ENCODE measurements at regions not wholly inside any gene's neighbourhood (a gene's known extent, or its start where the extent isn't known, plus 50 kb on each side); places are given as distances from the start of the nearest gene placed in this dataset.

- Histone ChIP-seq H3K4me1 (ENCODE audit: insufficient read depth) (no peaks in the 10 kb centered on the region), H3K9ac (no peak overlapping the region), H2AFZ (no peak overlapping the region), H3K27me3 (replicated peaks; ENCODE audit: insufficient read depth) (no peaks in the 10 kb centered on the region), H3K79me2 (ENCODE audit: insufficient read depth) (no peaks in the 10 kb centered on the region), H3K9me2 (ENCODE audit: insufficient read depth) (no peaks in the 10 kb centered on the region), H3K4me2 (ENCODE audit: unreplicated experiment) (no peak overlapping the region), H3K27ac (no peak overlapping the region), H3F3A (ENCODE audit: insufficient read depth) (no peaks in the 10 kb centered on the region), H3K4me3 (no peak overlapping the region), H3K9me3 (ENCODE audit: low read depth) (no peaks in the 10 kb centered on the region), H3K36me3 (ENCODE audit: low read depth) (no peaks in the 10 kb centered on the region), H4K20me1 (ENCODE audit: insufficient read depth) (no peaks in the 10 kb centered on the region)
- TF ChIP-seq EZH2phosphoT487 (IDR thresholded peaks at IDR 0.05; ENCODE audit: insufficient read depth, low read depth), result no peak
- WGBS, 2 experiments (ENCODE audit: low coverage in 1 of 2, low lambda C conversion rate in 2 of 2, missing lambda C conversion rate in 2 of 2), result 66 to 74% methylated on average over 6 of the region's 6 CpGs
- DNase-seq, result no peak
- in situ Hi-C loops (cut with MboI), result no loop called here
Observed at GRCh38 chr6:121993362-121993761, 406.1 kb upstream of the HSF2 start.

GRCh38 chr6:121994919-121995318, 404.5 kb upstream of the HSF2 start:
- H4K20me1 ChIP-seq (ENCODE audit: insufficient read depth), result no peaks in the 10 kb centered on the region
- WGBS, 2 experiments (ENCODE audit: low coverage in 1 of 2, low lambda C conversion rate in 2 of 2, missing lambda C conversion rate in 2 of 2), result 100% methylated on average over 1 of the region's 1 CpG
- in situ Hi-C loops (cut with MboI), result no loop called here

DNA sequence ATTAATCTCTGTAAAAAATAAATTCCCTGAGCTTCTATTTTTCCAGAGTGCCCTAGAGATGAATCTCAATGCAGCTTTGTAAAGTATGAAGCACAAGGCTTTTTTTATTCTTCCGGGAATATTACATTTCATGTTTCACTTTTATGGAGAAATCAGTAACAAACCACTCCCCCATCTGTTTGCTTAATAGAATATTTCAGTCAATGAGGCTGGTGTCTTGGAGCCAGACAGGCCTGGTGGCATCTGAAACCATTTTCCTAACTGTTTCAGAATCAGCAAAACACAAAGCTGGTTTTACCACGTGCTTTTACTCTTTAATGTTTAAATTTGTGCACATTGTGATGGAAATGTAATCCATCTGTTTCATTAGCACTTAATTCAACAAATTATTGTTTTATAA, 400.8 kb upstream of the HSF2 start:
- Histone ChIP-seq H3K9me3 (ENCODE audit: low read depth) (no peaks in the 10 kb centered on the region), H2AFZ (peak overlapping the region; percentile 35; the same call in 1 of the 2 replicates), H4K20me1 (ENCODE audit: insufficient read depth) (no peaks in the 10 kb centered on the region), H3K4me1 (ENCODE audit: insufficient read depth) (no peaks in the 10 kb centered on the region), H3K9me2 (ENCODE audit: insufficient read depth) (0 out of 2 replicates have a peak, but pooled peaks cover 7% of the 10 kb centered on the region), H3F3A (ENCODE audit: insufficient read depth) (no peaks in the 10 kb centered on the region), H3K27ac (no peak overlapping the region), H3K27me3 (replicated peaks; ENCODE audit: insufficient read depth) (no peaks in the 10 kb centered on the region), H3K79me2 (ENCODE audit: insufficient read depth) (no peaks in the 10 kb centered on the region), H3K4me2 (ENCODE audit: unreplicated experiment) (no peak overlapping the region), H3K36me3 (ENCODE audit: low read depth) (no peaks in the 10 kb centered on the region), H3K9ac (no peak overlapping the region), H3K4me3 (no peak overlapping the region)
- no peak for DNase-seq
- TF ChIP-seq EZH2phosphoT487 (IDR thresholded peaks at IDR 0.05; ENCODE audit: insufficient read depth, low read depth) (no peak), EZH2 (IDR thresholded peaks at IDR 0.05; ENCODE audit: insufficient read depth, poor library complexity, severe bottlenecking) (no peak)
- in situ Hi-C loops (cut with MboI), result no loop called here
- 8 to 11% methylated on average over 2 of the region's 2 CpGs for WGBS, 2 experiments (ENCODE audit: low coverage in 1 of 2, low lambda C conversion rate in 2 of 2, missing lambda C conversion rate in 2 of 2)

More at GRCh38 chr6:121994919-121995318, 404.5 kb upstream of the HSF2 start:
- no peak overlapping the region for H3K27ac ChIP-seq
- no peaks in the 10 kb centered on the region for H3K4me1 ChIP-seq (ENCODE audit: insufficient read depth)
- H3K9ac ChIP-seq, result no peak overlapping the region
- no peak overlapping the region for H3K4me3 ChIP-seq
- DNase-seq, result no peak
- H3K9me2 ChIP-seq (ENCODE audit: insufficient read depth), result no peaks in the 10 kb centered on the region
- no peaks in the 10 kb centered on the region for H3K36me3 ChIP-seq (ENCODE audit: low read depth)
- no peak overlapping the region for H3K4me2 ChIP-seq (ENCODE audit: unreplicated experiment)
- H2AFZ ChIP-seq, result no peak overlapping the region
- H3F3A ChIP-seq (ENCODE audit: insufficient read depth), result no peaks in the 10 kb centered on the region
- H3K79me2 ChIP-seq (ENCODE audit: insufficient read depth), result no peaks in the 10 kb centered on the region
- no peak for TF ChIP-seq EZH2phosphoT487 (IDR thresholded peaks at IDR 0.05; ENCODE audit: insufficient read depth, low read depth)
- TF ChIP-seq EZH2 (IDR thresholded peaks at IDR 0.05; ENCODE audit: insufficient read depth, poor library complexity, severe bottlenecking), result no peak
- no peaks in the 10 kb centered on the region for H3K9me3 ChIP-seq (ENCODE audit: low read depth)
- no peaks in the 10 kb centered on the region for H3K27me3 ChIP-seq (replicated peaks; ENCODE audit: insufficient read depth)

- Histone ChIP-seq H3K36me3 (ENCODE audit: low read depth) (no peaks in the 10 kb centered on the region), H4K20me1 (ENCODE audit: insufficient read depth) (no peaks in the 10 kb centered on the region), H3K4me3 (no peak overlapping the region), H3K79me2 (ENCODE audit: insufficient read depth) (no peaks in the 10 kb centered on the region), H2AFZ (no peak overlapping the region), H3K4me2 (ENCODE audit: unreplicated experiment) (no peak overlapping the region), H3K9ac (no peak overlapping the region), H3K9me2 (ENCODE audit: insufficient read depth) (0 out of 2 replicates have a peak, but pooled peaks cover 7% of the 10 kb centered on the region), H3K4me1 (ENCODE audit: insufficient read depth) (no peaks in the 10 kb centered on the region), H3K9me3 (ENCODE audit: low read depth) (no peaks in the 10 kb centered on the region), H3K27me3 (replicated peaks; ENCODE audit: insufficient read depth) (no peaks in the 10 kb centered on the region), H3K27ac (no peak overlapping the region), H3F3A (ENCODE audit: insufficient read depth) (no peaks in the 10 kb centered on the region)
- no peak for DNase-seq
- TF ChIP-seq EZH2phosphoT487 (IDR thresholded peaks at IDR 0.05; ENCODE audit: insufficient read depth, low read depth), result no peak
- no peak for TF ChIP-seq EZH2 (IDR thresholded peaks at IDR 0.05; ENCODE audit: insufficient read depth, poor library complexity, severe bottlenecking)
- WGBS, 2 experiments (ENCODE audit: low coverage in 1 of 2, low lambda C conversion rate in 2 of 2, missing lambda C conversion rate in 2 of 2), result 90 to 92% methylated on average over 6 of the region's 6 CpGs
- in situ Hi-C loops (cut with MboI), result no loop called here
Observed at GRCh38 chr6:121999456-122000065, 399.9 kb upstream of the HSF2 start.
